Neuronal stem cell (in vitro differentiated cells): ENCODE measurements at regions not wholly inside any gene's neighbourhood (a gene's known extent, or its start where the extent isn't known, plus 50 kb on each side); places are given as distances from the start of the nearest gene placed in this dataset.

Source experiments
- DNase-seq: peaks from one replicate; pipeline ENCODE4 v3.0.0-alpha.2; 2013; ENCODE audit warnings: low spot score
- H2AFZ ChIP-seq: one replicate; pipeline ENCODE4 v1.6.1; 2013; ENCODE audit warnings: mild to moderate bottlenecking, low read length, inconsistent platforms
- H2AK5ac ChIP-seq: 2 replicates; pipeline ENCODE4 v1.6.1; 2013; ENCODE audit warnings: low read depth, mild to moderate bottlenecking, inconsistent platforms, low read length, moderate library complexity, mixed read lengths
- H2BK120ac ChIP-seq: 2 replicates; pipeline ENCODE4 v1.6.1; 2013; ENCODE audit warnings: low read depth, mild to moderate bottlenecking, inconsistent platforms, low read length, moderate library complexity, mixed read lengths
- H2BK12ac ChIP-seq: one replicate; pipeline ENCODE4 v1.6.1; 2013; ENCODE audit warnings: low read length, inconsistent platforms
- H2BK15ac ChIP-seq: 2 replicates; pipeline ENCODE4 v1.6.1; 2013; ENCODE audit warnings: mild to moderate bottlenecking, low read length, inconsistent platforms, mixed read lengths
- H2BK5ac ChIP-seq: one replicate; pipeline ENCODE4 v1.6.1; 2013; ENCODE audit warnings: inconsistent platforms, mild to moderate bottlenecking, low read length, moderate library complexity
- H3K14ac ChIP-seq: one replicate; pipeline ENCODE4 v1.6.1; 2013; ENCODE audit warnings: low read length, inconsistent platforms
- H3K18ac ChIP-seq: 2 replicates; pipeline ENCODE4 v1.6.1; 2013; ENCODE audit warnings: low read length, inconsistent platforms
- H3K23ac ChIP-seq: 2 replicates; pipeline ENCODE4 v1.6.1; 2013; ENCODE audit warnings: low read depth, mild to moderate bottlenecking, mixed read lengths, low read length, inconsistent platforms; ENCODE audit not compliant: poor library complexity
- H3K27ac ChIP-seq: replicated peaks from 3 replicates; pipeline ENCODE4 v1.5.1; 2013; ENCODE audit warnings: low read length, inconsistent platforms
- H3K27me3 ChIP-seq, 3 experiments: 2 replicates each; pipeline ENCODE4 v1.6.1; 2013; ENCODE audit warnings: low read length in 3 of 3, mild to moderate bottlenecking in 2 of 3, inconsistent platforms in 1 of 3, low read depth in 1 of 3, mixed read lengths in 1 of 3, moderate library complexity in 1 of 3; ENCODE audit not compliant: control insufficient read depth in 3 of 3, insufficient read depth in 3 of 3
- H3K36me3 ChIP-seq, 2 donors: replicated peaks in 1 of 2; 2 replicates each; pipeline ENCODE4 v1.6.1; 2013; ENCODE audit warnings: low read length in 2 of 2; ENCODE audit not compliant: control insufficient read depth in 2 of 2, insufficient read depth in 2 of 2
- H3K4ac ChIP-seq: 2 replicates; pipeline ENCODE4 v1.6.1; 2013; ENCODE audit warnings: inconsistent platforms, mild to moderate bottlenecking, low read length, moderate library complexity
- H3K4me1 ChIP-seq, 2 donors: 1 replicate in 1 of 2; 2 replicates in 1 of 2; pipeline ENCODE4 v1.6.1; 2013; ENCODE audit warnings: low read length in 2 of 2, low read depth in 1 of 2; ENCODE audit not compliant: control insufficient read depth in 2 of 2, insufficient read depth in 1 of 2
- H3K4me2 ChIP-seq: one replicate; pipeline ENCODE4 v1.6.1; 2013; ENCODE audit warnings: mild to moderate bottlenecking, low read length, inconsistent platforms; ENCODE audit not compliant: insufficient read depth, poor library complexity, severe bottlenecking
- H3K4me3 ChIP-seq, 2 donors: 2 replicates each; pipeline ENCODE4 v1.5.1; 2013; ENCODE audit warnings: low read length in 2 of 2, mild to moderate bottlenecking in 2 of 2, inconsistent platforms in 1 of 2, moderate library complexity in 1 of 2
- H3K79me1 ChIP-seq: one replicate; pipeline ENCODE4 v1.6.1; 2013; ENCODE audit warnings: low read depth, mild to moderate bottlenecking, inconsistent platforms, low read length, moderate library complexity
- H3K9ac ChIP-seq: one replicate; pipeline ENCODE4 v1.6.1; 2013; ENCODE audit warnings: mild to moderate bottlenecking, low read depth, low read length, inconsistent platforms; ENCODE audit not compliant: poor library complexity
- H3K9me3 ChIP-seq, 2 donors: replicated peaks in 1 of 2; 2 replicates each; pipeline versions ENCODE3 to v1.6.1; 2013; ENCODE audit warnings: low read length in 2 of 2, mild to moderate bottlenecking in 2 of 2, inconsistent platforms in 1 of 2, low read depth in 1 of 2, mixed read lengths in 1 of 2, moderate library complexity in 1 of 2; ENCODE audit not compliant: control insufficient read depth in 2 of 2, insufficient read depth in 1 of 2
- H4K8ac ChIP-seq: one replicate; pipeline ENCODE4 v1.6.1; 2013; ENCODE audit warnings: low read depth, mild to moderate bottlenecking, inconsistent platforms, low read length, moderate library complexity
- H4K91ac ChIP-seq: one replicate; pipeline ENCODE4 v1.6.1; 2013; ENCODE audit warnings: low read length, low read depth, mild to moderate bottlenecking, inconsistent platforms; ENCODE audit not compliant: poor library complexity
- WGBS, 2 donors: extraction: QIAGEN DNeasy Blood & Tissue Kit; methylation state at CpG; one replicate each; pipeline ENCODE4 v1.1.7; 2013; ENCODE audit warnings: missing lambda C conversion rate in 2 of 2, mixed read lengths in 1 of 2; ENCODE audit not compliant: insufficient read length in 2 of 2, insufficient replicate concordance in 1 of 2; ENCODE audit errors: extremely low coverage in 2 of 2; 5-methylcytosine and 5-hydroxymethylcytosine counted together

GRCh38 chr13:99703908-99704307, 202.6 kb downstream of the TM9SF2 start:
- Histone ChIP-seq H3K27me3 (no peaks in the 10 kb centered on the region), H3K27ac (no peak overlapping the region), H3K4me2 (no peak overlapping the region), H3K79me1 (peaks cover 3% of the 10 kb centered on the region), H3K18ac (no peak overlapping the region), H2BK15ac (no peak overlapping the region), H3K4me1 (peaks cover 3 to 14% of the 10 kb centered on the region in 2 donors), H2BK5ac (no peak overlapping the region), H3K9ac (no peak overlapping the region), H4K91ac (no peak overlapping the region), H2BK120ac (no peak overlapping the region), H3K4ac (no peak overlapping the region), H3K14ac (no peak overlapping the region), H2AK5ac (no peak overlapping the region), H3K23ac (no peak overlapping the region), H3K4me3 (no peak overlapping the region), H4K8ac (no peak overlapping the region), H3K9me3 (peaks cover 0 to 2% of the 10 kb centered on the region in 2 donors), H2AFZ (no peak overlapping the region), H3K36me3 (no peaks in the 10 kb centered on the region), H2BK12ac (no peak overlapping the region)
- no peak for DNase-seq

GRCh38 chr13:99702687-99703319, 201.5 kb downstream of the TM9SF2 start:
- no peak overlapping the region for H2BK15ac ChIP-seq
- H3K4me3 ChIP-seq, result no peak overlapping the region
- H3K4me2 ChIP-seq, result no peak overlapping the region
- no peak overlapping the region for H3K27ac ChIP-seq
- H2AK5ac ChIP-seq, result no peak overlapping the region
- no peak overlapping the region for H3K23ac ChIP-seq
- no peak overlapping the region for H2BK120ac ChIP-seq
- H3K79me1 ChIP-seq, result peaks cover 3% of the 10 kb centered on the region
- no peak overlapping the region for H4K8ac ChIP-seq
- H2BK12ac ChIP-seq, result no peak overlapping the region
- no peak overlapping the region for H3K4ac ChIP-seq
- no peak overlapping the region for H3K14ac ChIP-seq
- no peaks in the 10 kb centered on the region for H3K27me3 ChIP-seq
- H2AFZ ChIP-seq, result no peak overlapping the region
- H3K4me1 ChIP-seq, result peaks cover 3 to 14% of the 10 kb centered on the region in 2 donors
- no peak overlapping the region for H2BK5ac ChIP-seq
- H3K36me3 ChIP-seq, result no peaks in the 10 kb centered on the region
- no peak overlapping the region for H3K18ac ChIP-seq
- H3K9me3 ChIP-seq, result no peaks in the 10 kb centered on the region
- no peak for DNase-seq
- no CpG with 5 or more reads among the region's 9 CpGs for WGBS, 2 donors
- no peak overlapping the region for H4K91ac ChIP-seq
- H3K9ac ChIP-seq, result no peak overlapping the region

- Histone ChIP-seq H3K9ac (no peak overlapping the region), H3K18ac (peak overlapping the region; percentile 75), H3K4ac (no peak overlapping the region), H3K23ac (peak overlapping the region; percentile 78), H3K4me3 (no peak overlapping the region), H3K27me3 (no peaks in the 10 kb centered on the region), H2BK15ac (peak overlapping the region; percentile 25), H3K9me3 (no peaks in the 10 kb centered on the region), H2AFZ (no peak overlapping the region), H3K79me1 (peaks cover 3% of the 10 kb centered on the region), H3K14ac (no peak overlapping the region), H2BK12ac (peak overlapping the region; percentile 73), H3K27ac (no peak overlapping the region), H2BK5ac (peak overlapping the region; percentile 82), H3K36me3 (no peaks in the 10 kb centered on the region), H2BK120ac (no peak overlapping the region), H2AK5ac (peak overlapping the region; percentile 69), H3K4me2 (no peak overlapping the region), H4K8ac (no peak overlapping the region), H4K91ac (no peak overlapping the region), H3K4me1 (peaks cover 3 to 14% of the 10 kb centered on the region in 2 donors)
- WGBS, 2 donors, result no CpG with 5 or more reads among the region's 7 CpGs
- DNase-seq, result no peak
These were observed 199.2 kb downstream of the TM9SF2 start for GRCh38 chr13:99700468-99700867.

GRCh38 chr13:99698816-99699099, 197.5 kb downstream of the TM9SF2 start:
- Histone ChIP-seq H3K14ac (no peak overlapping the region), H3K4ac (no peak overlapping the region), H3K4me3 (no peak overlapping the region), H3K9me3 (no peaks in the 10 kb centered on the region), H2AFZ (no peak overlapping the region), H3K4me1 (peaks cover 7 to 10% of the 10 kb centered on the region in 2 donors), H3K27me3 (no peaks in the 10 kb centered on the region), H4K8ac (no peak overlapping the region), H2BK120ac (no peak overlapping the region), H4K91ac (no peak overlapping the region), H2AK5ac (no peak overlapping the region), H2BK15ac (no peak overlapping the region), H3K36me3 (no peaks in the 10 kb centered on the region), H2BK12ac (no peak overlapping the region), H2BK5ac (no peak overlapping the region), H3K18ac (no peak overlapping the region), H3K4me2 (no peak overlapping the region), H3K9ac (no peak overlapping the region), H3K23ac (no peak overlapping the region), H3K27ac (no peak overlapping the region), H3K79me1 (peaks cover 3% of the 10 kb centered on the region)
- no CpG with 5 or more reads among the region's 3 CpGs for WGBS, 2 donors
- no peak for DNase-seq
